ENCODE measurements at regions not wholly inside any gene's neighbourhood (a gene's known extent, or its start where the extent isn't known, plus 50 kb on each side); places are given as distances from the start of the nearest gene placed in this dataset.
"Not testable (repeated sequence)": the region's sequence is repeated elsewhere in the genome, so short reads cannot be mapped to it uniquely, and the experiment has no call there.

DNA sequence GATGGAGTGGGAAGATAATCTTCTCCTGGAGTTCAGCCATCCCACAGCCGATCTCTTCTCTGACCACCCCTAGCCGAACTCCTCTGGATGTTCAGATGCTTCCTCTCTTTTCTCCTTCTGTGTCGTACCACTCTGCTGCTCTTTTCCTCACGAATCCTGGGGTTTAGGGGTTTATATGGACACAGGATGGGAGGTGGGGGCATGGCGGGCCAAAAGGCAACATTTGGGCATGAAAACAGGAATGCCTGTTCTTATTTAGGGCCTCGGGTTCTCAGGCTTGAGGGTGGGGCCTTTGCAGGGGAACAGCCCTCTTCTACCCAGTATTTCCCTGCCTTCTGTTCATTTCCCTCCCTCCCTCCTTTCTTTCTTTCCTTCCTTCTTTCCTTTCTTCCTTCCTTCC is 112.7 kb downstream of the SLC35B3 start:
- no peak overlapping the region for H3K4me3 ChIP-seq (ENCODE audit: control insufficient read depth, low read depth, low read length)
- TF ChIP-seq, protein P1, sequence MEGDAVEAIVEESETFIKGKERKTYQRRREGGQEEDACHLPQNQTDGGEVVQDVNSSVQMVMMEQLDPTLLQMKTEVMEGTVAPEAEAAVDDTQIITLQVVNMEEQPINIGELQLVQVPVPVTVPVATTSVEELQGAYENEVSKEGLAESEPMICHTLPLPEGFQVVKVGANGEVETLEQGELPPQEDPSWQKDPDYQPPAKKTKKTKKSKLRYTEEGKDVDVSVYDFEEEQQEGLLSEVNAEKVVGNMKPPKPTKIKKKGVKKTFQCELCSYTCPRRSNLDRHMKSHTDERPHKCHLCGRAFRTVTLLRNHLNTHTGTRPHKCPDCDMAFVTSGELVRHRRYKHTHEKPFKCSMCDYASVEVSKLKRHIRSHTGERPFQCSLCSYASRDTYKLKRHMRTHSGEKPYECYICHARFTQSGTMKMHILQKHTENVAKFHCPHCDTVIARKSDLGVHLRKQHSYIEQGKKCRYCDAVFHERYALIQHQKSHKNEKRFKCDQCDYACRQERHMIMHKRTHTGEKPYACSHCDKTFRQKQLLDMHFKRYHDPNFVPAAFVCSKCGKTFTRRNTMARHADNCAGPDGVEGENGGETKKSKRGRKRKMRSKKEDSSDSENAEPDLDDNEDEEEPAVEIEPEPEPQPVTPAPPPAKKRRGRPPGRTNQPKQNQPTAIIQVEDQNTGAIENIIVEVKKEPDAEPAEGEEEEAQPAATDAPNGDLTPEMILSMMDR (IDR thresholded peaks at IDR 0.05; ENCODE audit: control insufficient read depth, insufficient read depth, low read depth, low read length, missing control alignments), result no peak
- no peak for DNase-seq (ENCODE audit: low read depth)

DNA sequence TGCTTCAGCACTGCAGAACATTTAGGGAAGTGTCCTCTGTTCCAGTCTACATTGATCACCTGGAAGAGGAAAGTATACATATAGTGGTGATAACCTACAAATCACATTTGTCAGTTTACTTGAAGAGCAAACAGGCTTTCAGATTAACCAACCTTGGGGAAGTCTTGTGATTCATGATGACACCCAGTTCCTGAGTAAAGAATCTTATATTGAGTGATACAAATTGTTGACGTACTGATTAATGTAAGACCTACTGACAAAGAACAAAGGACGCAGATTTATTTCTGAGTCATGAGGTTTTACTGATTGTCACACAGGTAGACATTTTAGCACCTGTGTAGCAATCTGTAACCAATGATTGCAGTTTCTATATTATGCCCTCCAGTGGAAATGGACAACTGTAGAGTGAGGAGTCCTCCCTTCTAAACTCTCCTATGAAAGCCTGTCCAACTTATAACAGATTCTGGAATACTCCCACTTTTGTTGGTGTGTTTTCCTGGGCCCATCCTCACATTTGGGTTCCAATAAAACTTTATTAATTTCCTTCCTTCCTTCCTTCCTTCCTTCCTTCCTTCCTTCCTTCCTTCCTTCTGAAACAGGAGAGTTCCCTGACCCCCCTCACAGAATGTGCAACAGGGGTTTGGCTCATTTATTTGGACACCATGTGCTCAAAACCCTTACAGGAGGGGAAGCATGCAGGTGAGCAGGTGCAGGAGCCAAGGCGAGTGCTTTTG is 113.5 kb downstream of the SLC35B3 start:
- DNase-seq (ENCODE audit: low read depth), result no peak
- TF ChIP-seq, protein P1 (IDR thresholded peaks at IDR 0.05; ENCODE audit: control insufficient read depth, insufficient read depth, low read depth, low read length, missing control alignments), result no peak
- no peak overlapping the region for H3K4me3 ChIP-seq (ENCODE audit: control insufficient read depth, low read depth, low read length)

DNA sequence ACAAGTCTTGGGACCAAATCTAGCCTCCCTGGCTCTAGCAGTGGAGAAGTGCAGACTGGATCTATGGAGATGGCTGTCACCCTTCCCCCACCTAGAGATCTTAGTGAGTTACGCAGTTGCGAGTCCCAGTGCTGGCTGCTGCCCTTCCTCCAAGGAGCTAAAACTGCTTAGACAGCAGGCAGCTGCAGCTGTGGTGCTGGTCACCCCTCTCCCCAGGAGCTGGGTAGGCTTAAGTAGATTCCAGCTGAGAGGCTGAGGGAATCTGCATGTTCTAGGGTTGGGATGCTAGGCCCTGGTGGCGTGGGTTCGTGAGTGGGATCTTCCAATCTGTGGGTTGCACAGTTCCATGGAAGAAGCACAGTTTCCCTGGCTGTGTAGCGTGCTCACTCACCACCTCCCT is 120.2 kb downstream of the SLC35B3 start:
- DNase-seq (ENCODE audit: low read depth), result no peak
- TF ChIP-seq, protein P1 (IDR thresholded peaks at IDR 0.05; ENCODE audit: control insufficient read depth, insufficient read depth, low read depth, low read length, missing control alignments), result no peak
- no peak overlapping the region for H3K4me3 ChIP-seq (ENCODE audit: control insufficient read depth, low read depth, low read length)

DNA sequence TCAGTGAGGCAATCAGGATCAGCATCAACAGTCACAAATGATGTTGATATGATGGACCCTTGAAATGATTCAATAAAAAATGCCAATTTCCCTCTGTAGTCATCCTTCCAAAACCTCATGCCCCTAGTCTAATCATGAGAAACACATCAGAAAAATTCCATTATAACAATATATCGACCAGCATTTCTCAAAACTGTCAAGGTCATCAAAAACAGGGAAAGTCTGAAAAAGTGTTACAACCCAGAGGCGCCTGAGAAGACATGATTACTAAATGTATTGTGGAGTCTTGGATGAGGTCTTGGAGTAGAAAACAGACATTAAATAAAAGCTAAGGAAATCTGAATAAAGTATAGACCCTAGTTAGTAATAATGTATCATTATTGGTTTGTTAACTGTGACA is 133.8 kb downstream of the SLC35B3 start:
- no peak for DNase-seq (ENCODE audit: low read depth)
- TF ChIP-seq, protein P1 (IDR thresholded peaks at IDR 0.05; ENCODE audit: control insufficient read depth, insufficient read depth, low read depth, low read length, missing control alignments), result no peak
- no peak overlapping the region for H3K4me3 ChIP-seq (ENCODE audit: control insufficient read depth, low read depth, low read length)

DNA sequence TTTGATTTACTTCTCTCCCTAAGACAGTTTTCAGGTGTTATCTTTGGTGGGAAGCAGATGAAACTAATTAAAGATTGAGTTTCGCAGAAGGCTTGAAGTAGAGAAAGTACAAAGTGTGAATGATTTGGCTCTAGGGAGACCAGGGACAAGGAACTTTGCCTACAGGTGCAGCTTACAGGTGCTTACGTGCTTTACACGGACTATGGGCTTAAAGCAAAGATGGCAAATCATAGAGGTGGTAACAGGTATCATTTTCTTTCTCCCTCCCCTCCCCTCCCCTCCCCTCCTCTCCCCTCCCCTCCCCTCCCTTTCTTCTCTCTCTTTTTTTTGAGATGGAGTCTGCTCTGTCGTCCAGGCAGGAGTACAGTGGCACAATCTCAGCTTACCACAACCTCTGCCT is 136.3 kb downstream of the SLC35B3 start:
- TF ChIP-seq, protein P1 (IDR thresholded peaks at IDR 0.05; ENCODE audit: control insufficient read depth, insufficient read depth, low read depth, low read length, missing control alignments), result no peak
- H3K4me3 ChIP-seq (ENCODE audit: control insufficient read depth, low read depth, low read length), result no peak overlapping the region
- DNase-seq (ENCODE audit: low read depth), result no peak

DNA sequence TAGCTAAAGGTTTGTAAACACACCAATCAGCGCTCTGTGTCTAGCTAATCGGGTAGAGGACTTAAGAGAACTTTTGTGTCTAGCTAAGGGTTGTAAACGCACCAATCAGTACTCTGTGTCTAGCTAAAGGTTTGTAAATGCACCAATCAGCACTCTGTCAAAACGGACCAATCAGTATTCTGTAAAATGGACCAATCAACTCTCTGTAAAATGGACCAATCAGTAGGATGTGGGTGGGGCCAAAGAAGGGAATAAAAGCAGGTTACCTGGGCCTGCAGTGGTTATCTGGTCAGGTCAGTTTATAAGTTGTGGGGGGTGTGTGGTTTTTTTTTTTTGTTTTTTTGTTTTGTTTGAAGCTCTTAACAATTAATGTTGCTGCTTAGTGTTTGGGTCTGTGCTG is 152.4 kb downstream of the SLC35B3 start:
- not testable (repeated sequence) for H3K4me3 ChIP-seq (ENCODE audit: control insufficient read depth, low read depth, low read length); DNase-seq (ENCODE audit: low read depth)

DNA sequence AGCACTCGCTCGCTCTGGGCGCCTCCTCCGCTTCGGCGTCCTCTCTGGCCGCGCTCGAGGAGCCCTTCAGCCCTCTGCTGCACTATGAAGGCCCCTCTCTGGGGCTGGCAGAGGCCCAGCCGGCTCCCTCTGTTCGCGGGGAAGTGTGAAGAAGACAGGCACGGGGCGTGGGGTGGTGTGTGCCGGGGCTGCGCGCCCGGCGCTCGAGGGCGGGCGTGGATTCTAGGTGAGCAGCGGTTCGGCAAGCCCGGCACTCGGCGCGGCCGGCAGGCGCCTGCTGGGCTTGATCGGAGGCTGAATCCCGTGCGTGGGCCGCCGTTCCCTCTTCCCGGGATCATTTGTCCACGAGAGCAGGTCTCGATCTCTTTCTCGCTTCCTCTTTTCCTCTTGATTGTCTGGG is 153.0 kb downstream of the SLC35B3 start:
- TF ChIP-seq, protein P1 (IDR thresholded peaks at IDR 0.05; ENCODE audit: control insufficient read depth, insufficient read depth, low read depth, low read length, missing control alignments), result no peak
- H3K4me3 ChIP-seq (ENCODE audit: control insufficient read depth, low read depth, low read length), result no peak overlapping the region
- DNase-seq (ENCODE audit: low read depth), result no peak

All from AG09309 (cell line).